ENCODE measurements at regions not wholly inside any gene's neighbourhood (a gene's known extent, or its start where the extent isn't known, plus 50 kb on each side); places are given as distances from the start of the nearest gene placed in this dataset.
"Not testable (repeated sequence)": the region's sequence is repeated elsewhere in the genome, so short reads cannot be mapped to it uniquely, and the experiment has no call there.

GRCh38 chrX:1109580-1110119, 102.8 kb downstream of the CRLF2 start:
- no peak for DNase-seq (ENCODE audit: low spot score)
- no peak for TF ChIP-seq CTCF (IDR thresholded peaks at IDR 0.05)
- no peak for ATAC-seq (ENCODE audit: low FRiP score)

GRCh38 chrX:1108501-1109445, 103.7 kb downstream of the CRLF2 start:
- DNase-seq (ENCODE audit: low spot score) (no peak), ATAC-seq (ENCODE audit: low FRiP score) (no peak)
- TF ChIP-seq CTCF (IDR thresholded peaks at IDR 0.05), result no peak

GRCh38 chrX:1106478-1107210, 105.8 kb downstream of the CRLF2 start:
- no peak for DNase-seq (ENCODE audit: low spot score)
- TF ChIP-seq CTCF (IDR thresholded peaks at IDR 0.05), result no peak
- no peak for ATAC-seq (ENCODE audit: low FRiP score)

- TF ChIP-seq CTCF (IDR thresholded peaks at IDR 0.05), result no peak
- DNase-seq (ENCODE audit: low spot score) (no peak), ATAC-seq (ENCODE audit: low FRiP score) (no peak)
These were observed 106.6 kb downstream of the CRLF2 start for GRCh38 chrX:1105671-1106419.

GRCh38 chrX:1105031-1105430, 107.4 kb downstream of the CRLF2 start:
- ATAC-seq (ENCODE audit: low FRiP score); DNase-seq (ENCODE audit: low spot score): not testable (repeated sequence)

- DNase-seq (ENCODE audit: low spot score), result no peak
- ATAC-seq (ENCODE audit: low FRiP score), result no peak
- no peak for TF ChIP-seq CTCF (IDR thresholded peaks at IDR 0.05)
These were observed 109.1 kb downstream of the CRLF2 start for GRCh38 chrX:1103360-1103759.

- ATAC-seq (ENCODE audit: low FRiP score) (no peak), DNase-seq (ENCODE audit: low spot score) (no peak)
- TF ChIP-seq CTCF (IDR thresholded peaks at IDR 0.05), result no peak
These were observed 109.7 kb downstream of the CRLF2 start for GRCh38 chrX:1102786-1103185.

GRCh38 chrX:1102221-1102620, 110.2 kb downstream of the CRLF2 start:
- not testable (repeated sequence) for ATAC-seq (ENCODE audit: low FRiP score); DNase-seq (ENCODE audit: low spot score)

Data from omental fat pad (tissue), 3 donors.